ENCODE measurements at regions not wholly inside any gene's neighbourhood (a gene's known extent, or its start where the extent isn't known, plus 50 kb on each side); places are given as distances from the start of the nearest gene placed in this dataset.
"Not testable (repeated sequence)": the region's sequence is repeated elsewhere in the genome, so short reads cannot be mapped to it uniquely, and the experiment has no call there.

- DNase-seq (ENCODE audit: low read depth in 2 of 2): no peak
Observed at GRCh38 chr3:94822298-94822697, 759.4 kb downstream of the NSUN3 start.

GRCh38 chr3:94846251-94846650, 783.4 kb downstream of the NSUN3 start:
- DNase-seq (ENCODE audit: low read depth in 2 of 2): not testable (repeated sequence)

GRCh38 chr3:94862703-94863102, 799.8 kb downstream of the NSUN3 start:
- DNase-seq (ENCODE audit: low read depth in 2 of 2): no peak

- no peak for DNase-seq (ENCODE audit: low read depth in 2 of 2)
Observed at GRCh38 chr3:94869059-94869547, 806.2 kb downstream of the NSUN3 start.

- DNase-seq (ENCODE audit: low read depth in 2 of 2): no peak
Observed at GRCh38 chr3:94873751-94874150, 810.9 kb downstream of the NSUN3 start.

- DNase-seq (ENCODE audit: low read depth in 2 of 2): no peak
Observed at GRCh38 chr3:94875149-94875548, 812.3 kb downstream of the NSUN3 start.

- no peak for DNase-seq (ENCODE audit: low read depth in 2 of 2)
Observed at GRCh38 chr3:94887065-94887464, 824.2 kb downstream of the NSUN3 start.

GRCh38 chr3:94896994-94897393, 834.1 kb downstream of the NSUN3 start:
- DNase-seq (ENCODE audit: low read depth in 2 of 2): no peak

- DNase-seq (ENCODE audit: low read depth in 2 of 2): no peak
Observed at GRCh38 chr3:94904156-94904674, 841.4 kb downstream of the NSUN3 start.

GRCh38 chr3:94909726-94910125, 846.9 kb downstream of the NSUN3 start:
- DNase-seq (ENCODE audit: low read depth in 2 of 2): no peak

GRCh38 chr3:94912656-94913055, 849.8 kb downstream of the NSUN3 start:
- no peak for DNase-seq (ENCODE audit: low read depth in 2 of 2)

- DNase-seq (ENCODE audit: low read depth in 2 of 2): no peak
Observed at GRCh38 chr3:94927175-94927574, 864.3 kb downstream of the NSUN3 start.

- DNase-seq (ENCODE audit: low read depth in 2 of 2): no peak
Observed at GRCh38 chr3:94928921-94929320, 866.1 kb downstream of the NSUN3 start.

GRCh38 chr3:94935738-94936580, 873.1 kb downstream of the NSUN3 start:
- DNase-seq (ENCODE audit: low read depth in 2 of 2): no peak

- no peak for DNase-seq (ENCODE audit: low read depth in 2 of 2)
Observed at GRCh38 chr3:94937980-94938379, 875.1 kb downstream of the NSUN3 start.

GRCh38 chr3:94946683-94947082, 883.8 kb downstream of the NSUN3 start:
- no peak for DNase-seq (ENCODE audit: low read depth in 2 of 2)

- no peak for DNase-seq (ENCODE audit: low read depth in 2 of 2)
Observed at GRCh38 chr3:94961423-94962100, 898.7 kb downstream of the NSUN3 start.

GRCh38 chr3:94965867-94966475, 903.1 kb downstream of the NSUN3 start:
- DNase-seq (ENCODE audit: low read depth in 2 of 2): no peak

- DNase-seq (ENCODE audit: low read depth in 2 of 2): no peak
Observed at GRCh38 chr3:94967196-94967595, 904.3 kb downstream of the NSUN3 start.

GRCh38 chr3:94968519-94968918, 905.7 kb downstream of the NSUN3 start:
- DNase-seq (ENCODE audit: low read depth in 2 of 2): no peak

GRCh38 chr3:94972066-94972465, 909.2 kb downstream of the NSUN3 start:
- DNase-seq (ENCODE audit: low read depth in 2 of 2): no peak

GRCh38 chr3:94978084-94978483, 915.2 kb downstream of the NSUN3 start:
- DNase-seq (ENCODE audit: low read depth in 2 of 2): no peak
